Ovary (tissue), 3 donors: ENCODE measurements at regions not wholly inside any gene's neighbourhood (a gene's known extent, or its start where the extent isn't known, plus 50 kb on each side); places are given as distances from the start of the nearest gene placed in this dataset.

Experiments used
- CTCF ChIP-seq, 3 donors: fragments of 450-650 bp in 2 of 3; fragments of 200-600 bp in 1 of 3; IDR thresholded peaks; one replicate each; pipeline versions ENCODE4 v1.5.1 to v1.8.0; 2016 to 2022; ENCODE audit warnings: antibody characterized with exemption in 3 of 3, mild to moderate bottlenecking in 1 of 3
- EP300 ChIP-seq: sonication (generic); formaldehyde crosslinking; IDR thresholded peaks from one replicate; pipeline ENCODE4 v1.6.1; 2017; ENCODE audit warnings: antibody characterized with exemption
- POLR2A ChIP-seq: fragments of 450-650 bp; IDR thresholded peaks from one replicate; pipeline ENCODE4 v1.6.1; 2017; ENCODE audit warnings: antibody characterized with exemption, mild to moderate bottlenecking, moderate library complexity
- donor health status: DM: no; HTN: no; CAD: no.

- TF ChIP-seq CTCF (IDR thresholded peaks at IDR 0.05) (no peak), POLR2A (no peak), EP300 (no peak)
Observed at GRCh38 chr3:180467177-180467576, 134.8 kb upstream of the TTC14 start.
